ENCODE measurements at regions not wholly inside any gene's neighbourhood (a gene's known extent, or its start where the extent isn't known, plus 50 kb on each side); places are given as distances from the start of the nearest gene placed in this dataset.

GRCh38 chr18:41879256-41879655 is 75.8 kb upstream of the PIK3C3 start:
- TF ChIP-seq POLR2A (IDR thresholded peaks at IDR 0.05) (no peak), CTCF (IDR thresholded peaks at IDR 0.05) (no peak), POLR2AphosphoS5 (IDR thresholded peaks at IDR 0.05) (no peak), EP300 (IDR thresholded peaks at IDR 0.05) (no peak)

GRCh38 chr18:41875094-41875780 is 79.8 kb upstream of the PIK3C3 start:
- Histone ChIP-seq H3K4me1 (no peaks in the 10 kb centered on the region), H3K4me3 (no peak overlapping the region), H3K27ac (no peak overlapping the region), H3K27me3 (no peaks in the 10 kb centered on the region), H3K9me3 (no peaks in the 10 kb centered on the region), H3K36me3 (no peaks in the 10 kb centered on the region)
- WGBS, 2 donors = 75 to 86% methylated on average over 3 of the region's 3 CpGs
- no peak for DNase-seq
- intact Hi-C loops (cut with DNase I) = no loop called here
- TF ChIP-seq POLR2A (IDR thresholded peaks at IDR 0.05) (no peak), POLR2AphosphoS5 (IDR thresholded peaks at IDR 0.05) (no peak), EP300 (IDR thresholded peaks at IDR 0.05) (no peak), CTCF (IDR thresholded peaks at IDR 0.05) (no peak)

More at GRCh38 chr18:41879256-41879655, 75.8 kb upstream of the PIK3C3 start:
- Histone ChIP-seq H3K4me1 (no peaks in the 10 kb centered on the region), H3K27ac (no peak overlapping the region), H3K9me3 (no peaks in the 10 kb centered on the region), H3K27me3 (no peaks in the 10 kb centered on the region), H3K36me3 (no peaks in the 10 kb centered on the region), H3K4me3 (no peak overlapping the region)
- DNase-seq = no peak
- WGBS, 2 donors = 69 to 81% methylated on average over 3 of the region's 3 CpGs
- intact Hi-C loops (cut with DNase I) = no loop called here

- no peak for TF ChIP-seq POLR2AphosphoS5 (IDR thresholded peaks at IDR 0.05)
- no peak for TF ChIP-seq POLR2A (IDR thresholded peaks at IDR 0.05)
- no peak for TF ChIP-seq EP300 (IDR thresholded peaks at IDR 0.05)
- TF ChIP-seq CTCF (IDR thresholded peaks at IDR 0.05) = no peak
- no peaks in the 10 kb centered on the region for H3K36me3 ChIP-seq
- H3K27ac ChIP-seq = no peak overlapping the region
- no peak overlapping the region for H3K4me3 ChIP-seq
- H3K27me3 ChIP-seq = no peaks in the 10 kb centered on the region
- no peak for DNase-seq
- no peaks in the 10 kb centered on the region for H3K9me3 ChIP-seq
- H3K4me1 ChIP-seq = no peaks in the 10 kb centered on the region
- intact Hi-C loops (cut with DNase I) = no loop called here
Measured at GRCh38 chr18:41873730-41874129, 81.3 kb upstream of the PIK3C3 start.

GRCh38 chr18:41872206-41872605 is 82.8 kb upstream of the PIK3C3 start:
- no peak overlapping the region for H3K27ac ChIP-seq
- H3K9me3 ChIP-seq = peaks cover 0 to 3% (median 0%) of the 10 kb centered on the region in 4 donors
- H3K4me3 ChIP-seq = no peak overlapping the region
- intact Hi-C loops (cut with DNase I) = no loop called here
- no peak for DNase-seq
- no peaks in the 10 kb centered on the region for H3K4me1 ChIP-seq
- H3K36me3 ChIP-seq = no peaks in the 10 kb centered on the region
- H3K27me3 ChIP-seq = no peaks in the 10 kb centered on the region
- TF ChIP-seq POLR2AphosphoS5 (IDR thresholded peaks at IDR 0.05) (no peak), EP300 (IDR thresholded peaks at IDR 0.05) (no peak), CTCF (IDR thresholded peaks at IDR 0.05) (no peak), POLR2A (IDR thresholded peaks at IDR 0.05) (no peak)

Data from sigmoid colon (tissue), 6 donors.